ENCODE measurements at regions not wholly inside any gene's neighbourhood (a gene's known extent, or its start where the extent isn't known, plus 50 kb on each side); places are given as distances from the start of the nearest gene placed in this dataset.

DNA sequence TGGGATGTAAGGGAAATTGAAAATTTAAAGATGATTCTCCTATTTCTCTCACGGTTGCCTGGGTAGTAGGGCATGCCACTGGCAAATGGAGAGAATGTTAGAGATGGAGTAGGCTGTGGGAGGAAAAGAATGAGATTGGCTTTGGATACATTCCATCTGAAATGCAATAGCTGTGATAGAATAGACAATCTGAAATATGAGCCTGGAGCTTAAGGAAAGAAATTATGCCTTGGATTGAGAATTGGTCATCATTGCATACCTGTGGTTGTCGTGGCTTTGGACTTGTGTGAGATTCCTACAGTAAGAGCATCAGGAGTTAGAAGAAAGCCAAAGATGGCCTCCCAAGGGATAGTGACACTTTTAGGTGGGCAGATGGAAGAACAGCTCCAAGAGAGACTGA, 305.1 kb upstream of the SLC10A2 start:
- Histone ChIP-seq H3K27me3 (ENCODE audit: low read depth, low read length) (no peaks in the 10 kb centered on the region), H3K4me3 (ENCODE audit: low read depth in 1 of 2, low read length in 2 of 2) (no peak overlapping the region), H3K9me3 (ENCODE audit: control insufficient read depth in 1 of 2, low read length in 2 of 2) (no peaks in the 10 kb centered on the region), H3K4me1 (ENCODE audit: control insufficient read depth in 1 of 2, insufficient read depth in 2 of 2, low read length in 2 of 2) (no peaks in the 10 kb centered on the region), H3K36me3 (ENCODE audit: control insufficient read depth in 1 of 2, insufficient read depth in 2 of 2, low read length in 2 of 2) (no peaks in the 10 kb centered on the region), H3K27ac (ENCODE audit: low read length) (no peak overlapping the region)

DNA sequence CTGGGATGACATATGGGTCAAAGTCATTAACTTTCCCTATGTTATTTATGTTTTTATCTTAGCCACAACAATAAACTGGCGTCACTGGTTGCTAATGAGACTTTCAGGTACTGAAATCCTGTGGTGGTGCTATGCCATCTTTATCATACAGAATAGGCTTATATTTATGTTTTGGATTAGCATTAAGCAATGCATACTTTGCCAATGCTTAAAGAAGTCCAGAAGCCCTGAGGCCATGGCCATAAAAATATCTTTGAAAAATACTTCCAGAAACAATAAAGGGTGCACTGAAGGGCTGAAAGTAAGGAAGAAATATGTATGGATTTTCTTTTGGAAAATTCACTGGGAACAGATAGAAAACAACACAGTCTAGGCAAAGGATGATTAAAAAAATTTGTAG, 304.6 kb upstream of the SLC10A2 start:
- Histone ChIP-seq H3K4me3 (ENCODE audit: low read depth in 1 of 2, low read length in 2 of 2) (no peak overlapping the region), H3K4me1 (ENCODE audit: control insufficient read depth in 1 of 2, insufficient read depth in 2 of 2, low read length in 2 of 2) (no peaks in the 10 kb centered on the region), H3K27ac (ENCODE audit: low read length) (no peak overlapping the region), H3K36me3 (ENCODE audit: control insufficient read depth in 1 of 2, insufficient read depth in 2 of 2, low read length in 2 of 2) (no peaks in the 10 kb centered on the region), H3K27me3 (ENCODE audit: low read depth, low read length) (no peaks in the 10 kb centered on the region), H3K9me3 (ENCODE audit: control insufficient read depth in 1 of 2, low read length in 2 of 2) (no peaks in the 10 kb centered on the region)

DNA sequence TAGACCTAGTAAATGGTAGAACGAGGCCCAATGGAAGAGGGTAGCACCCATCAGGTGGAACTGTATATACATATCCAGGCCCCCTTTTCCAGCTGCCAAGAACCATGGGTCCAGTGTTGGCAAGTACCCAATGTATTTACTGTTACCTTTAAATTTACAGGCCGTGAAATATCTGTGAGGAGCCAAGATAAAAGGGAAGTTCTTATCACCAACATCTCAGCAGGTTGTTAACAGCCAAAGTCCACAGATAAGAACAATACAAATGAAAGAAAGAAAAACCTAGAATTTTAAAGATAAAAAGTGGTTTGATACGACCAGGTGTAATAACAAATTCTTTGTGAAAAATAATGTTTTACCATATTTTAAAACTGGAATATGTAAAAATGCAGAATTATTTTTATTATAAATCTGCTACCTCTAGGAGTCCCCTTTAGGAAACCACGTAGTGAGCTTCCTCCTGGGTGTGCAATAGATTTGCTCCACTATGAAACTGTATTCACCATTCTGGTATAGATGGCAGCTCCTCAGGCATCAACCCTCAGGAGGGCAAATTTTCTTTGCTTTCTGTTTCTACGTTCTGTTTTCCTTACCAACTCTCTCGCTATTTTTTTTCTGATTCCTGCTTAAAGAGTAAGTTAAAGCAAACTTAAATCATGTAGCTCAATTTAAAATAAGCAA, 292.2 kb upstream of the SLC10A2 start:
- H3K27ac ChIP-seq (ENCODE audit: low read length), result no peak overlapping the region
- H3K27me3 ChIP-seq (ENCODE audit: low read depth, low read length), result no peaks in the 10 kb centered on the region
- H3K36me3 ChIP-seq (ENCODE audit: control insufficient read depth in 1 of 2, insufficient read depth in 2 of 2, low read length in 2 of 2), result no peaks in the 10 kb centered on the region
- no peak overlapping the region for H3K4me3 ChIP-seq (ENCODE audit: low read depth in 1 of 2, low read length in 2 of 2)
- no peaks in the 10 kb centered on the region for H3K4me1 ChIP-seq (ENCODE audit: control insufficient read depth in 1 of 2, insufficient read depth in 2 of 2, low read length in 2 of 2)
- no peaks in the 10 kb centered on the region for H3K9me3 ChIP-seq (ENCODE audit: control insufficient read depth in 1 of 2, low read length in 2 of 2)

DNA sequence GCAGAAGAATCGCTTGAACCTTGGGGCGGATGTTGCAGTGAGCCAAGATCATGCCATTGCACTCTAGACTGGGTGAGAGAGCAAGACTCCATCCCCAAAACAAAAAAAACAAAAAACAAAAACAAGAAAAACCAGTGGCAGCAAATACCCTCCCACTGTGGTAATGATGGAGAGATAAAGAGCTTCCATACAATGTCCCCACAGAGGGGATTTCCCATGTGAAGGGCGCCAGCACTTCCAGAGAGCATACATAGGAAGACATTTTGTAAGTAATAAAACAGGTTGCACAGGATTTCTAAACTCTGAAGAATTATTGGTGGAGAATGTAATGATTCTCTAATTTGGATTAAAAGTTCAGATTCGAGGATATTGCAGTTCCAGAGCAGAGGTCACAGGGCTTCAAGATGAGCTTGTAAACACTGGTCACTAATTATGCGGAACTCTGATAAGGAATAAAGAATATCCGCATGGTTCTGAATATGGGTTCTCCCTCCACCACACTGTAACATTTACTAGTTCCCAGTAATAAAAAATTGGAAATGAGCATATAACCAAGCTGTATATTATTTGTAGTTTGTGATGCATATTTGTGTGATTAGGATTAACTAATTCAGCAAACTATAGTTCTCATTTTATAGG, 290.1 kb upstream of the SLC10A2 start:
- no peaks in the 10 kb centered on the region for H3K9me3 ChIP-seq (ENCODE audit: control insufficient read depth in 1 of 2, low read length in 2 of 2)
- no peaks in the 10 kb centered on the region for H3K27me3 ChIP-seq (ENCODE audit: low read depth, low read length)
- H3K4me3 ChIP-seq (ENCODE audit: low read depth in 1 of 2, low read length in 2 of 2), result no peak overlapping the region
- no peak overlapping the region for H3K27ac ChIP-seq (ENCODE audit: low read length)
- H3K4me1 ChIP-seq (ENCODE audit: control insufficient read depth in 1 of 2, insufficient read depth in 2 of 2, low read length in 2 of 2), result no peaks in the 10 kb centered on the region
- H3K36me3 ChIP-seq (ENCODE audit: control insufficient read depth in 1 of 2, insufficient read depth in 2 of 2, low read length in 2 of 2), result no peaks in the 10 kb centered on the region

DNA sequence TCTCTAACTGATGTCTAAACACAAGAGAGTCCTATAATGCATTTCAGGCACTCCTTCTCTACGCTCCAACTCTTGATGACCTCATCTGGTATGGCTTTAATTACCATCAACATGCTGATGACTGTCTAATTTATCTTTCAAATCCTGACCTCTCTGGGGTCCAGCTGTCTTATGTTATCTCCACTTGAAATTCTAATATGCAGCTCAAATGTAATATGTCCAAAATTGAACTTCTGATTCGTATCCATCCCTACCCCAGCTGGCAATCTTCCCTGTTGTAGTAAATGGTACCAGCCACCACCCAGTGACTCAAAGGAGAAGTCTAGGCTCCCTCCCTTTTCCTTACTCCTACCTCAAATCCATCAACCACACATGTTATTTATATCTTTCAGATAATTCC, 288.0 kb upstream of the SLC10A2 start:
- H3K27me3 ChIP-seq (ENCODE audit: low read depth, low read length), result no peaks in the 10 kb centered on the region

DNA sequence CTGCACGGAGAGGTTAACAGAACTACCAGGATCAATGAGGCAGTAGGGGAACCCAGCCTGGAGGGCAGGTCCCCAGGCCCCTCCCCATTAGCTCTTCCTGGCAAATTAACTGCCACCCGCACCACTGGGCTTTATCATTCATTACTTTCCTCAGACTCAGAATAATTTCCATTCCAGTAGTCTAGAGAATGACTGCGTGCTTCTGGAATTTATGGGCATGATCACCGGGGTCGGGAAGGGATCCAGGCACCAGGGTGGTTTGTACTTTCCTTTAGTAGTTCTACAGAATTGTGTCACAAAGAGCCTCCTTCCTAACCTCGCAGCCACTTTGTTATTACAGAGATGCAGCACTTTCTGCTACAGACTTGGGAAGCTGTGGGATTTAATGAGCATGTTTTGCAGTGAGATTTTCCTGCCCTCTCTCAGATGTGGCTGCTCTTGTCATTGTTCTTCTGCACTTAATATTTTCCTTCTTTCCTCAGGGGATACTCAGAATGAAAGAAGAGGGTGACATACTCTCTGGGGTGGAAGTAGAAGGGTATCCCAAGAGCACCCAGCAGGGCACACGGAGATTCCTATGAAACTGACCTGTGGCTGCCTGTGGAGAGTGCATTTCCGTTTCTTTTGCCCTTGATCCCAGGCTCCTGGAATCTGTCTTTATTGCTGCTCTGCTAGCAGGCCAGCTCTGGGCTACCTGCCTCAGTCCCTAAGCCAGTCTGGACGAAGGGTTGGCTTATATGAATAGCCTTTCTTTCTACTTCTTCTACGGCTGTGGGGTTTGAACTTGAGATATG, 285.0 kb upstream of the SLC10A2 start:
- Histone ChIP-seq H3K4me1 (ENCODE audit: control insufficient read depth in 1 of 2, insufficient read depth in 2 of 2, low read length in 2 of 2) (peaks cover 0 to 4% of the 10 kb centered on the region in 2 donors), H3K9me3 (ENCODE audit: control insufficient read depth in 1 of 2, low read length in 2 of 2) (no peaks in the 10 kb centered on the region), H3K36me3 (ENCODE audit: control insufficient read depth in 1 of 2, insufficient read depth in 2 of 2, low read length in 2 of 2) (no peaks in the 10 kb centered on the region), H3K27ac (ENCODE audit: low read length) (no peak overlapping the region), H3K27me3 (ENCODE audit: low read depth, low read length) (no peaks in the 10 kb centered on the region), H3K4me3 (ENCODE audit: low read depth in 1 of 2, low read length in 2 of 2) (no peak overlapping the region)

More for the DNA sequence above, 288.0 kb upstream of the SLC10A2 start:
- Histone ChIP-seq H3K27ac (ENCODE audit: low read length) (no peak overlapping the region), H3K4me1 (ENCODE audit: control insufficient read depth in 1 of 2, insufficient read depth in 2 of 2, low read length in 2 of 2) (peaks cover 0 to 4% of the 10 kb centered on the region in 2 donors), H3K9me3 (ENCODE audit: control insufficient read depth in 1 of 2, low read length in 2 of 2) (no peaks in the 10 kb centered on the region), H3K4me3 (ENCODE audit: low read depth in 1 of 2, low read length in 2 of 2) (no peak overlapping the region), H3K36me3 (ENCODE audit: control insufficient read depth in 1 of 2, insufficient read depth in 2 of 2, low read length in 2 of 2) (no peaks in the 10 kb centered on the region)

DNA sequence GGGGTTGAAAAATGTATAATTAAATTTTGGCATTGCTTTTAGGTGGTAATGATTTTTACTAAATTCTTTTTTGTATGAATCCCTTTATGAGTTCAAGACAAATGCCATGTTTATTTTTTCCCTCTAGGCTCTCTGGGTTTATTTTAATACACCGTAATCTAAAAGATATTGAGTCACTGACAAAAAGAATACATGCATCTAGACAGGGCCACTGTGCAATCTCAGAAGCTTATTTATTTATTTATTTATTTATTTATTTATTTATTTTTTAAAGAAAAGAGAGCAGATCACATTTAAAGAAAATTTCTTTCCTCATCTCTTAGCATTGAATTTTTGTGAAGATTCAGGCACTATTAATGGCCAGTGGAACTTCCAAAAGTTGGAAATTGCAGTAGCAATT, 283.9 kb upstream of the SLC10A2 start:
- Histone ChIP-seq H3K4me1 (ENCODE audit: control insufficient read depth in 1 of 2, insufficient read depth in 2 of 2, low read length in 2 of 2) (peaks cover 0 to 4% of the 10 kb centered on the region in 2 donors), H3K4me3 (ENCODE audit: low read depth in 1 of 2, low read length in 2 of 2) (no peak overlapping the region), H3K27me3 (ENCODE audit: low read depth, low read length) (no peaks in the 10 kb centered on the region)

DNA sequence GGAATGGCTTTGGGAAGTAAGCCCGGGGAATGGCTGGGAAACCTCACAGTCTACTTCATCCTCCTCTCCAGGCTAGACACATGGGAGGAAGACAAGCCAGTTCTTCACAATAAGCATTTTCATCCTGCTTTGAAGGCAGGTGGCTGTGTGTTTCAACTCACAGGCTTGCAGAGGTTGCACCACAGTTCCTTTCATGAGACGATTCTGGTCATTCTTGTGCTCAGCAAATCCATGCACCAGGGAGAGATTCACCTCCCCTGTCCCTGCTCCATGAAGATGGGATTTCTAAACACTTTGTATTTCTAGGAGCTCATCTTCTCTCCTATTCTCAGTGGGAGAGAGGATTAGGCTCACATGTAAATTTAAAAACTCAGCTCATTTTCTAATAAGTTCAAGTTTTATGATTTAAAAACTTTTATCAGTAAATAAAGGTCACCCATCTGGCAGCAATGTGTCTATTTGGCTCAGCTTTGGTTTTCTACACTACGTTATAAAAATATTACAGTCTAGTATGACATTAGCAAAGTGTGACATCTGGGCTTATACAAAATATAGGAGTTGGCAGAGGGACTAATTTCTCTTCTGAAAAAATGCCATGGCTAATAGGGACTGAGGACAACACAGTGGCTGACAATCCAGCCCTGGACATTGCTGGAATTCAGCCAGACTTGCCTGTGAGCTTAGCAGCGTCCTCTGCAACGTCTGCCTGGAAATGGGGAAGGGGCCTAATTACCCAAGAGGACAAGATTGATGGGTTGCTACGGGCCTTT, 283.2 kb upstream of the SLC10A2 start:
- Histone ChIP-seq H3K36me3 (ENCODE audit: control insufficient read depth in 1 of 2, insufficient read depth in 2 of 2, low read length in 2 of 2) (no peaks in the 10 kb centered on the region), H3K27me3 (ENCODE audit: low read depth, low read length) (no peaks in the 10 kb centered on the region), H3K4me3 (ENCODE audit: low read depth in 1 of 2, low read length in 2 of 2) (no peak overlapping the region), H3K27ac (ENCODE audit: low read length) (no peak overlapping the region), H3K4me1 (ENCODE audit: control insufficient read depth in 1 of 2, insufficient read depth in 2 of 2, low read length in 2 of 2) (peaks cover 0 to 4% of the 10 kb centered on the region in 2 donors), H3K9me3 (ENCODE audit: control insufficient read depth in 1 of 2, low read length in 2 of 2) (peaks cover 0 to 3% of the 10 kb centered on the region in 2 donors)

More for the DNA sequence above, 283.9 kb upstream of the SLC10A2 start:
- Histone ChIP-seq H3K27ac (ENCODE audit: low read length) (no peak overlapping the region), H3K36me3 (ENCODE audit: control insufficient read depth in 1 of 2, insufficient read depth in 2 of 2, low read length in 2 of 2) (no peaks in the 10 kb centered on the region), H3K9me3 (ENCODE audit: control insufficient read depth in 1 of 2, low read length in 2 of 2) (peaks cover 0 to 3% of the 10 kb centered on the region in 2 donors)

DNA sequence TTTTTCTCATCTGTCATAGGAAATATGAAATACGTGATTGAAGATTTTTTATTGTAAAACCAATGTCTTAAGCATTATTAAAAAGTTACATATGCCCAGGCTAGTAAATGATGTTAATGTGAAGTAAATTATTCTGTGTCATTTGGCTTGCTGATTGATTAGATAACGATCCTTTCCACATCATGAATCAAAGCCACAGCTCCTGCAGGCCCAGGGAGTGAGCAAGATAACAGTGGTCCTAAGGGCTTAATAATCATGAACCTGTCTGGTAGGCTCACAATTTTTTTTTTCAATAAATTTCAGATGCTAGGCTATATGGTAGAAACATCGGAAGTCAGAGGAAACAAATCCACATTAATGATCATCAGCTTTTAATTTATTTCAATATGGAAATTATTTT, 269.0 kb upstream of the SLC10A2 start:
- Histone ChIP-seq H3K27ac (ENCODE audit: low read length) (no peak overlapping the region), H3K36me3 (ENCODE audit: control insufficient read depth in 1 of 2, insufficient read depth in 2 of 2, low read length in 2 of 2) (no peaks in the 10 kb centered on the region), H3K9me3 (ENCODE audit: control insufficient read depth in 1 of 2, low read length in 2 of 2) (no peaks in the 10 kb centered on the region), H3K27me3 (ENCODE audit: low read depth, low read length) (no peaks in the 10 kb centered on the region), H3K4me1 (ENCODE audit: control insufficient read depth in 1 of 2, insufficient read depth in 2 of 2, low read length in 2 of 2) (no peaks in the 10 kb centered on the region), H3K4me3 (ENCODE audit: low read depth in 1 of 2, low read length in 2 of 2) (no peak overlapping the region)

DNA sequence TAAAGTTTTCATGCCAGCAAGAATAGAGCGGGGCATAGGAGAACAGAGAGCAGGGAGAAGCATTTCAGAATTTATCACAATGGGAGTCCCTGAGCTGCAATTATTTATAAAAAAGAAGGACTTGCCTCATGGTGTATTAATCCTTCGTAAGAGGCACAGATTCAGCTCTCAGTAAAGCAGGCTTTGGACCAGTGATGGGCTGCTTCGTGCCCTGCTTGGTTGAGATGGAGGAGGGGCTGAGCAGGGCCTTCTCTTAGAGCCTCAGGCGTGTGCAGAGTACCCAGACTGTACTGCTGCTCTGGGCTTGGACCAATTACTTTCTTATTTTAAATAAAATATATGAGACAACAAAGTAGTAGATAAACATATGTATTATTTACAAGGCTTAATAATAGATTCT, 265.7 kb upstream of the SLC10A2 start:
- H3K36me3 ChIP-seq (ENCODE audit: control insufficient read depth in 1 of 2, insufficient read depth in 2 of 2, low read length in 2 of 2), result no peaks in the 10 kb centered on the region
- H3K9me3 ChIP-seq (ENCODE audit: control insufficient read depth in 1 of 2, low read length in 2 of 2), result no peaks in the 10 kb centered on the region
- H3K4me3 ChIP-seq (ENCODE audit: low read depth in 1 of 2, low read length in 2 of 2), result no peak overlapping the region

DNA sequence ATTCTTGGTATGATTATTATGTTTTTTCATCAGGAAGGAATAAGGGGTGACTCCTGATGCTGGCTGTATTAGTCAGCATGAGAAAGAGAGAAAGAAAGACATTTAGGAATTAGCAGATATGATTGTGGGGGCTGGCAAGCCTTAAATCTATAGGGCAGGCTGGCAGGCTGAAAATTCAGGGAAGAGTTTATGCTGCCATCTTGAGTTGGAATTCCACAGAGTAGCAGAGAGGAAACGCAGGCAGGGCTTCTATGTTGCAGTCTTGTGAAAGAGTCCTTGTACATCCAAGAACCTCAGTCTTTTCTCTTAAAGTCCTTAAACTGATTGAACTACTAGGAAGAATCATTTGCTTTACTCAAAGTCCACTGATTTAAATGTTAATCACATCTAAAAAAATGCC, 262.7 kb upstream of the SLC10A2 start:
- Histone ChIP-seq H3K4me3 (ENCODE audit: low read depth in 1 of 2, low read length in 2 of 2) (no peak overlapping the region), H3K4me1 (ENCODE audit: control insufficient read depth in 1 of 2, insufficient read depth in 2 of 2, low read length in 2 of 2) (no peaks in the 10 kb centered on the region), H3K27me3 (ENCODE audit: low read depth, low read length) (no peaks in the 10 kb centered on the region), H3K36me3 (ENCODE audit: control insufficient read depth in 1 of 2, insufficient read depth in 2 of 2, low read length in 2 of 2) (no peaks in the 10 kb centered on the region), H3K27ac (ENCODE audit: low read length) (no peak overlapping the region), H3K9me3 (ENCODE audit: control insufficient read depth in 1 of 2, low read length in 2 of 2) (peaks cover 0 to 3% of the 10 kb centered on the region in 2 donors)

More for the DNA sequence above, 265.7 kb upstream of the SLC10A2 start:
- Histone ChIP-seq H3K27ac (ENCODE audit: low read length) (no peak overlapping the region), H3K27me3 (ENCODE audit: low read depth, low read length) (no peaks in the 10 kb centered on the region), H3K4me1 (ENCODE audit: control insufficient read depth in 1 of 2, insufficient read depth in 2 of 2, low read length in 2 of 2) (no peaks in the 10 kb centered on the region)
